ENCODE measurements at regions not wholly inside any gene's neighbourhood (a gene's known extent, or its start where the extent isn't known, plus 50 kb on each side); places are given as distances from the start of the nearest gene placed in this dataset.

DNA sequence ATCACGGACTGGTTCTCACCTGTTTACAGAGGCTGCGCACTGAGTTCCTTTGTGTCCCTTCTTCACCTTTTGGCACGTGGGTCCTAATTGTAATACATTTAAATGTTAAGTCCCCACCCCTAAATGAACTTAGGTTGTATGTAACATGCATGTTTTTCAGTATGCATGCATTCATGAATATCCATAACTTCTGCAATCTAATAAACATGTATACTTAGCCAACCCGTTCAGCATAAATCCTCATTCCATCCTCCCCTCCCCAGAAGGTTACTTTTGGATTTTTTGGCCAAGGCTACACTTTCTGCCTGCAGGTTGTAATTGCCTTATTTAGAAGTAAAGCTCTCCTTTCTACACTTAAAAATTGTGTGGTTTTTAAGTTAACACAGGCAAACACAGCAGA is 314.7 kb downstream of the SUCLG1 start:
- no peak for TF ChIP-seq EZH2phosphoT487 (IDR thresholded peaks at IDR 0.05; ENCODE audit: borderline replicate concordance, low read length)
- TF ChIP-seq, protein P1, sequence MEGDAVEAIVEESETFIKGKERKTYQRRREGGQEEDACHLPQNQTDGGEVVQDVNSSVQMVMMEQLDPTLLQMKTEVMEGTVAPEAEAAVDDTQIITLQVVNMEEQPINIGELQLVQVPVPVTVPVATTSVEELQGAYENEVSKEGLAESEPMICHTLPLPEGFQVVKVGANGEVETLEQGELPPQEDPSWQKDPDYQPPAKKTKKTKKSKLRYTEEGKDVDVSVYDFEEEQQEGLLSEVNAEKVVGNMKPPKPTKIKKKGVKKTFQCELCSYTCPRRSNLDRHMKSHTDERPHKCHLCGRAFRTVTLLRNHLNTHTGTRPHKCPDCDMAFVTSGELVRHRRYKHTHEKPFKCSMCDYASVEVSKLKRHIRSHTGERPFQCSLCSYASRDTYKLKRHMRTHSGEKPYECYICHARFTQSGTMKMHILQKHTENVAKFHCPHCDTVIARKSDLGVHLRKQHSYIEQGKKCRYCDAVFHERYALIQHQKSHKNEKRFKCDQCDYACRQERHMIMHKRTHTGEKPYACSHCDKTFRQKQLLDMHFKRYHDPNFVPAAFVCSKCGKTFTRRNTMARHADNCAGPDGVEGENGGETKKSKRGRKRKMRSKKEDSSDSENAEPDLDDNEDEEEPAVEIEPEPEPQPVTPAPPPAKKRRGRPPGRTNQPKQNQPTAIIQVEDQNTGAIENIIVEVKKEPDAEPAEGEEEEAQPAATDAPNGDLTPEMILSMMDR (IDR thresholded peaks at IDR 0.05; ENCODE audit: low read depth, low read length, poor library complexity, severe bottlenecking) = no peak

Measured in DOHH2 (cell line).